Activated CD4-positive, alpha-beta T cell treated with anti-CD3 and anti-CD28 coated beads, Interleukin-2, amount 50 U/mL, for 24 hours (primary cell): ENCODE measurements at regions not wholly inside any gene's neighbourhood (a gene's known extent, or its start where the extent isn't known, plus 50 kb on each side); places are given as distances from the start of the nearest gene placed in this dataset.

Experiments used
- DNase-seq, 2 donors: peaks; one replicate each; pipeline ENCODE4 v3.0.0-alpha.2; 2020; ENCODE audit warnings: low read depth in 1 of 2, low spot score in 1 of 2

DNA sequence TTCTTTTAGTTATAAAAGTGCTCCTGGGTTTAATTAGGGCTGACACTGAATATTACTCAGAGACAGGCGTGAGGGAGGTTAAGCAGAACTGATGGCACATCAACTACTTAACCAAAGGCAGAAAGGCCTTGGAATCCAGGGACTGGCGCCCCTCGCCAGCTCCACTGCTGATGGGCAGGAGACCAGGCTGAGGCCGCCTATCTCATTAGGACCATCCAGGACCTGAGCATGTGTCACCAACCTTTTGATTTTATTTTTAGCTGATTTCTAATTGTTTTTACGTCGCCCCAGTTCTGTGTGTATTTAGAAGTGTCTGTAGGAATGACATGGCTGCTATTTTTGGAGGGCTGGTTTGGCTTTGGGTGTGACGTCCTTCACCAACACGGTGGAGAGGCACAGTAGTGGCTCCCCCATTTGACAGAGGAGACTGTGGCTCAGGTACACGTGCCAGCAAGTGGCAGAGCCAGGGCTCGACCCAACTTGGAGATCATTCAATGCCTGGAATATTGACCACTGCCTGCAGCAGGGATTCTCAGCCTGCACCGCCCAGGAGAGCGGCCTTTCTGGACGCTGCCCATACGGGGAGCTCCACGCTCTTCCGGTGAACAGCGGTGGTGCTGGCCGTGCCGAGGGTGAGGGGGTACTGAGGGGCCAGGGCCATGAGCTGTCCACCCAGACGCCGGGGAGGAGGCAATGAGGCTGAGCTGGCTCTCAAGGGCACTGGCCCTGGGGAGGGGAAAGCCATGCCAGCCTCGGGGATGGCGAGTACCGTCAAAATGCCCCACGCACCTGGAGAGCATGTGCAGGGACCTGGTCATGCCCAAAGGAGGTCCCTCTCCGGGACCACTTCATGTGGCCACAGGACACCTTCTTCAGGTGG, 205.7 kb downstream of the ASB1 start:
- no peak for DNase-seq

DNA sequence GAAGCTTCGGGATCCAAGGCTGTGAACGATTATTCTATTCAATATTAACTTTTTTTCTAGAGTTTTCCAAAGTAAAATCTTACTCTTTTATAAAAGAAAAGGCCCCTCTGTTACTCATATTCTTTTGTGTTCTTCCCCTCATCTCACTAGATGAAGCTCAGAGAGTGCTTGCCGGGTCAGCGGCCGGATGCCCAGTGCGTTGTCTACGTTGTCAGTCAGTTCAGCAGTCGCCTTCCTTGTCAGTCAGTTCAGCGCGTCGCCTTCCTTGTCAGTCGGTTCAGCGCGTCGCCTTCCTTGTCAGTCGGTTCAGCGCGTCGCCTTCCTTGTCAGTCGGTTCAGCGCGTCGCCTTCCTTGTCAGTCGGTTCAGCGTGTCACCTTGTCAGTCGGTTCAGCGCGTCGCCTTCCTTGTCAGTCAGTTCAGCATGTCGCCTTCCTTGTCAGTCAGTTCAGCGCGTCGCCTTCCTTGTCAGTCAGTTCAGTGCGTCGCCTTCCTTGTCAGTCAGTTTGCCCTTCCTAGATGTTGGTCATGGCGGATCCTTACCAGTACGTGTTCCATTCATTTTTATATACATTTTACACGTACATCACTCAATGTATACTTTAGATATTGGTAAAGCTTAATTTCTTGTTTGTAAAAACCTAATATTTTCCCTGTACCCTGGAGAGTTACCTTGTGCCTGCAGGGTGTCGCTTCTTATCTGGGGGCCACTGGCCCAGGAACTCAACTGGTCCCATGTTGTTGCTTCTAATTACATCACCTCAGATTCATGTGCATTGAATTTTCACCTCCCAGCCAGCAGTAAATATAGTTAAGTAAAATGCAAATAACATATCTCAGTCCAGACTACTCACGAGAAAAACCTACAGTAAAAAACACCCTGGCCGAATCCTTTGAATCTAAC, 206.9 kb downstream of the ASB1 start:
- DNase-seq = no peak

DNA sequence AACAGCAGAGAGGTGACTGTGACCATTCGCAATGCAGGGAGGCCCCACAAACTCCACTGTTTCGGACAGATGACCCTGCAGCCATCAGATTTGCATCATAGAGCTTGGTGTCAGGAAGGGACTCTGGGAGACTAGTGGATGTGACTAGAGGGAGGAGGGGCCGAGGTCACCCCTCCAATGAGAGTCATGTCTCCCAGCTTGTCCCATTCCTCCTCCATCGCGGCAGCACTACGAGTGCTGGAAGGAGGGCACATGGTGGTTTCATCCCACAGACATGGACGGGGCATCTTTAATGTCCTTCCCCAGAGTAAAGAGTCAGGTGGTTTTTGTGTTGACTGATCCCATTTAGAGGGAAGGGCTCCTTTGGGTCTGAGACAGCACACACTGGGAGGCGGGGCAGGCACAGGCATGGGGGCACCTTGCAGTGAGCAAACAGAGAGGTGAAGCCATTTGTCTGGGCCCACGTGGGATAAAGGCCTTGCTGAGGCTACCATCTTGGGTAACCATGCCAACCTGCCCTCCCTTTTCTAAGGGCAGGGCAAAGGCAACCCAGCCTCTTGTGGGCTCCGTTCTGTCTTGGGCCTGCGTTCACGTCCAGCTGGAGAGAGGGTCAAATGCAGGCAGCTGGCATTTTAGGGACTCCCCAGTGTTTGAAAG, 208.1 kb downstream of the ASB1 start:
- DNase-seq = no peak

DNA sequence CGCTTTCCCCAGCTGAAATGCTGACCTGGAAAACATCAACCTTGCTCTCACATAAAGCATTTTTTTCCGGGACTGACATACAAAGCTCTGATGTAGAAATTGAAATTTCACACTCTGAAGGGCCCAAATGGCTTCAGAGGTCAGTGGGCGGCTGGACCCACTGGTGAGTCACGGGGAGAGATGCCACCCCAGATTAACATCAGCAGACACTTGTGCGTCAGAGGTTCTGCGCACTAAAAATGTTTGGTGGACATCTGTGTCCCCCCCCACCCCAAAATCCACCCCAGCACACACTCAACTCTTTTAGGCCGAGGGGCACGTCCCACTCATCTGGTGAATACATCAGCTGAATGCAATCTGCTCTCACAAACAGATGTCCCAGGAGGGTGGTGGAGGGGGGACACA, 208.9 kb downstream of the ASB1 start:
- no peak for DNase-seq

DNA sequence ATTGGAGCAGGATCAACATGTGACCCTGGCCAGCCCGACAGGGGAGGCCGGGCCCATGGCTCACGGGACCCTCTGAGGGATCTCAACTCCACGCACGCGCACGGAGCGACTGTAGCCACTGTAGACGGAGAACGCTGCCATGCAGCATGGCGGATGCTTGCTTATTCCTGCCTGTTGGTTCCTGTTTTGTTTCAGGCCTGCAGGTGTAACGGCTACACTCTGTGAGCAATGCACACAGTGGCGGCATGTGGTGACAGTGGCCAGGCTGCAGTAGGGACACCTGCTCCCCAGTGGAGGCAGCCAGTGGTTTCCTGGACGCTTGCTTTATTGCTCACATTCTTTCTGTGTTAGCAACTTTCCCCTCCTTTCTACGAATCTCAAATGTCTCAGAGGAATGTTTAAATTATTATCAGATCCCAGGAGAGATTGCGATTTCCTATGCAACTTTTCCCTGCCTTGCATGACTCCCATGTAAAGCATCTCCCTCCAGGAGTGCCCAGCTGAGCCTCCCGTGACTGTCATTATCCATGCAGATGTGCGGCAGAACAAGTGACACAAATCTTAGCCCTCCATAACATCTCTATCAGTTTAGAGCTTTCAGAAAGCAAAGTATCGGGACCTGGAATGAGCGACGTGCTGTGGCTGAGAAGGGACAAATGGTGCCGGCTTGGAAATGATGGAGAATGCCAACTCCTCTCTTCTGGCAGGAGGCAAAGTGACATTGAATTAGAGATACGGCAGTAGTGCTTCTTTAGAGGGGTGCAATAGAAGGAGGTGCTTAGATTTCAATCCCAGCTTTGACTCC, 209.7 kb downstream of the ASB1 start:
- no peak for DNase-seq

DNA sequence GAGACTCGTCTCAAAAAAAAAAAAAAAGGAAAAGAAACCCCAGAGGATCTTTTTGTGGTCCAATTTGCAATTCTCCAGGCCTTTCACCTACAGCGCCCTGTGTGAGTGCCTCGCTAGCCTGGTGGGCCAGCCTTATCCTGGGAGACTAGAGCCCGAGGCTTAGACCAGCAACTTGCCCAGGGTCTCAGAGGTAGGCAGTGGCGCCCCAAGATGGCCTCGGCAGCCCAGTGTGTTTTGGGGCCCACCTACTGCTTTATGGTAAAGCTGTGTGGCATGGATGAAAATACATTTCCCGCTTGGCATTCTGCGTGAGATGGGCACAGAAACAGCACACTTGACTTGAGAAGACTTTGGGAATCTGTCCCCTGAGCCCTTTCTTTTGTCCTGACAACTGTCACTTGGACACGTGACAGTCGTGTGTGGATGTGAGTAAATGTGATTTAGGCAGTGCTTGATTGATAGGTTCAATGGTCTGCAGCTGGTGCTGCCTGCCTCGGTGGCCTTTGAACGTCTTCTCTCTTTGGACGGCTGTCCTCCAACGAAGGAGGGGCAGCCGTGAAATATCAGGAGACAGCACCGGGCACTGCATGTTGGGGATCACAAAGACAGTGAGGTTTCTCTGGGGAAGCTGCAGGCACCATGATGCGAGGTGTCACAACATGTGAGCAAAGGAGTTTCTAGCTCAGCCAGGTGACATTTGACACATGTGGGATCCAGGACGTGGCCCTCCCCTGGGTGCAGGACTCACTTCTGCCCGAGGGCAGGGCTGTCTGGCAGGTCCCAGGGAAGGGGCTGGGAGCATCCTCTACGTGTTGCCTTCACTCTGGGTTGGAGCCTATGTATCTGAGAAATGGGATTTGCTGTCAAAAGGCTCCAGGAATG, 209.5 kb upstream of the TWIST2 start:
- no peak for DNase-seq

DNA sequence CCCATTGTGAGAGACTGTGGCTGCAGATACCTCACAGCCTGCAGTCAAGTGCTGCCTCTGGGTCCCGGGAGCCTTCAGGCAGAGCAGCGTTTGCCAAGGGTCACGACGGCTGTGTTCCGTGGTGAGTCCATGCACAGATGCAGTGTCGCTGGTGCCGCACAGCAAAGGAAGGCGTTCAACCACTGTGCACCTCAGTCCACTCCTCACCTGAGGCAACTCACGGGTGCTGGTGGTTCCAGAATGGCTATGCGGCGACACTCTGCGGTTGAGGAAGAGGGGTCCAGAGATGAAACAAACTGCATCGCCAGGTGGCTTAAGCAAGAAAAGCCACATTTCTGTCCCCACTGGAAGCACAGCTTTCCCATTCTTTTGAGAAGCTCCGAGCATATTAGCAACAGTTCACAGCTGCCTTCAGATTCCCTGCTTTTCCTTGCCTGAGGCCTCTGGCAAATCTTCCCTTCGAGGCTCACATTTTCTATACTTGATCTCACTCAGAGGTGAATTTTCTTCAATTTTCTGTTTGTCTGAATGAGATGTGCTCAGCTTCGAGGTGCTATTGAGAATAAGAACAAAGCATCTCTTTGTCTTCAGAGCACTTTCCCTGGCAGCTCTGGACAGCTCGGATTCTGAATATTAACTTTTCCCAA, 208.8 kb upstream of the TWIST2 start:
- no peak for DNase-seq

DNA sequence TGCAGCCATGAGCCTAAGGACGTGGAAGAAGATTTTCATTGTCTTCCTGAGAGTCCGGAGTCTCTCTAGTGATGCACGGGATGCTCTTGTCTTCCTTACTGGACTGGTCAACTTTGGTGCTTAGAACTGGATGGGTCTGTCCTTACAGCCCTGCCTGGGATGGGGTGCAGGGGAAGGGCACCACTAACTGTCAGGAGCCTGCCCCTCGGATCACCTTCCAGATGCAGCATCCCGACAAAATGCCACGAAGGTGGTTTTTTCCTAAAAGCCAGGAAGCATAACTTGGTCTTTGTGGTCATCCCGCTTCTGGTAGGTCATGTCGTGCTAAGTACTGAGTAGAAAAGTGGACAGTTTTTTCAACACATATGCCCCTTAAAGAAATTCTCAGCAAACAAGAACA, 207.4 kb upstream of the TWIST2 start:
- DNase-seq = no peak

DNA sequence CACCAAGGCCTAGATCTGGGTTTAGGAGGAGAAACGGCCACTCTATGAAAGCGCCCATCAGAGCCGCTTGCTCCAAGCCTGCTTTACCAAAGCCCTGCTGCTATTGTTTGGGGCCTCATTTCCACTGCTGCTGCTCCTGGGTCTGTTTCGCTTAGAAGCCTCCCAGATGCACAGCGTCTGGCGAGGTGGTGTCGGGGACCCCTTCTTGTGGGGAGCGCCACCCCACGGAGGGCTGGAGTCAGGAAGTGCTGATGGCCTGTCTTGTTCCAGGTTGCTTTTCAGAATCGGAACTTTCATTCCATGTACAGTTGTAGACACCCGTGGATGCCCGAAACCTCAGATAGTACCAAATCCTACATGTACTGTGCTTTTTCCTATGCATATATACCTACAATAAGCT, 204.9 kb upstream of the TWIST2 start:
- DNase-seq = no peak

DNA sequence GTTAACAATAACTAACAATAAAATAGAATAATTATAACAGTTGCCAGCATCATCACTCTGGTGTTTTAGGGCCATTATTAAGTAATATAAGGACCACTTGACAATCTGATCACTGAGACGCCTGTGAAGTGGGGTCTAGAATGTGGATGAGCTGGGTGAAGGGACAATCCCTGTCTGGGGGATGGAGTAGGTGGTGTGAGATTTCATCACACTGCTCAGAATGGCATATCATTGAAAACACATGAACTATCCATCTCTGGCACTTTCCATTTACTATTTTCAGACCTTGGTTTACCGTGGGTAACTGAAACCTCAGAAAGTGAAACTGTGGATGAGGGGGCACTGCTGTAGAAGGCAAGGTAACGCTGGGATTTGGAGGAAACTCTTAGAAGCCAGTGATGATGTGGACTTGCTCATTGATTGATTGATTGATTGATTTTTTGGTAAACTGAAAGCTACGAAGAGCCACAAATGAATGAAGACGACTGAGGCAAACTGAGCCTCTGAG, 204.4 kb upstream of the TWIST2 start:
- DNase-seq = no peak

DNA sequence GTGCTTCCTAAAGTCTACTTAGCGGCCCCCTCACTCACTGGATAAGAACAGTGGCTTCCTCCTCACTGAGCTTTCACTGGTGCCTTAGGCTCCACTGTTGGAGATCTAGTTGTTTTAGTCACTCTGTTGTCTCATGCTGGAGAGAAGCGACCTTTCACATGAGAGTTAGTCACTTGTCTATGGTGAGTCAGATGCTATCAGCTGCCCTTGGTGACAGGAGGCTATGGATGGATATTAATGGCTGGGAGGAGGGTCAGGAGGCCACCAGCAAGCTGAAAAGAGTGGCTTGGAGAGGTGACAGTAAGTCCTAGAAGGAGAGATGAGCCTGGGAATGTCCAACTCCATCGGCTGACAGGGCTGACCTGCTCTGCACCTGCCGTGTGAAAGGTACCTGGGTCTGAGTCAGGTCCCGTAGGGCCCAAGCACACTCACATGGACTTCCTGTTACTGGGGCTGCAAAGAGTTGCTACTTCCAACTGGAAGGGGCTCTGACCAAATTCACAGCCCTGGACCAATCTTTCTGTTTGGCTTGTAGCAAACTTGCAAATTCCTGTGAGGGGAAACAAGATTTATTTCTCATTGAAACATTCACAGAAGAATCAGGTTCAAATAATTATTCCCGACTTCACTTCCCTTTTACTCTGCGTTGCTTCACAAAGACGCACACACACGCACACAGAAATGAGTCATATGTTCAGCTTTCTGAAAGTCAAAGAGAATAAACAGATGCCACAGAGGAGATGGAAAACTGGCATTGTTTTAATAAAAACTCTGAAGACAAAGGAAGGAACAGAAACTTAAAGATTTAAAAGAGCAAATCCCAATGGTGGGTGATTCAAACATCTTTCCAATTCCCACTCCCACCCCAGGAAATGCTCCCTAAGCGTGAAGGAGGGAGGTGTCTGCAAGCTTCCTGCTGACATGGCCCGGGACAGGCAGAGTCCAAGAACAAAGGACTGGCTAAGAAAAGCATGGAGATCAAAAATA, 203.5 kb upstream of the TWIST2 start:
- no peak for DNase-seq

DNA sequence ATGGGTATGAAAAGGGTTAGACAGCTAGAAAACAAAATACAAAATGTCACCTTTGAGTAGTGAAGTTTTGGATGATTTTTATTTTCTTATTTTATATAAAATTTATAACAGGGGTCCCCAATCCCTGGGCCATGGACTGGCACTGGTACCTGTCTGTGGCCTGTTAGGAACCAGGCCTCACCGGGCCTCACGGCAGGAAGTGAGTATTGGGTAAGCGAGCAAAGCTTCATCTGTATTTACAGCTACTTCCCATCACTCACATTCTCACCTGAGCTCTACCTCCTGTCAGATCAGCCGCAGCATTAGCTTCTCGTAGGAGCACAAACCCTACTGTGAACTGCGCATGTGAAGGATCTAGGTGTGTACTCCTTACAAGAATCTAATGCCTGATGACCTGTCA, 202.8 kb upstream of the TWIST2 start:
- no peak for DNase-seq

DNA sequence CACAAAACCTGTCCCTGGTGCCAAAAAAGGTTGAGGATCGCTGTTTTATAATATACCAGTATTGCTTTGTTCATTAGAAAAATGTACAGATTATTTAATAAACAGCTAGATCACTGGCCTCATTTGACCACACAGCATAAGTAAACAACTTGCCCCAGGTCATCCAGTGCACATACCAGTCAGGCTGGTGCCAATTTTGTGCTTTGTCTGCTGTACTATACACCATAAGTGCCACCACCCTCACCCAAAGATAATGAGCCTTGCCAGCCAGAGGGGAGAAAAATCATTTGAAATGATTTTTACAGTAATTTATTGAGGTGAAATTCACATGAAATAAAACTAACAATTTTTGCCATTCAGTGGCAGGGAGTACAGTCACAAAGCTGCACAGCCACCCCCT, 202.2 kb upstream of the TWIST2 start:
- DNase-seq = no peak

DNA sequence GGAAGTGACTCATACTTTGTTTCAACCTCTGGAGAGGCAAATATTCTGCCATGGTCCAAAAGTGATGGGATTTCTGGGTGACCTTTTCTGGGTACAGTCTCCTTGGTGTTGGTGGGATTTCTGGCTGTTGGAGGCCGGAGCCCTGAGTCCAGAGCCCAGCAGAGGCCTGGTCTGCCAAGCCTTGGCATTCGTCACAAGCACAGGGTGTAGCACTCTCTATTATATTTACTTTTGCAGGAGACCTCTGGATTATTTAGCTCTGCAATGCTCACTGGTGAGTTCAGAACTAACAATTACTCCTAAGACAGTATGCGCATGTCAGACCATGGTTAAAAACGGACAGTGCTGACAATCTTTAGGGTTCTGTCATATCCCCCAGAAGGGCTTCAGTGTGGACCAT, 201.6 kb upstream of the TWIST2 start:
- no peak for DNase-seq

DNA sequence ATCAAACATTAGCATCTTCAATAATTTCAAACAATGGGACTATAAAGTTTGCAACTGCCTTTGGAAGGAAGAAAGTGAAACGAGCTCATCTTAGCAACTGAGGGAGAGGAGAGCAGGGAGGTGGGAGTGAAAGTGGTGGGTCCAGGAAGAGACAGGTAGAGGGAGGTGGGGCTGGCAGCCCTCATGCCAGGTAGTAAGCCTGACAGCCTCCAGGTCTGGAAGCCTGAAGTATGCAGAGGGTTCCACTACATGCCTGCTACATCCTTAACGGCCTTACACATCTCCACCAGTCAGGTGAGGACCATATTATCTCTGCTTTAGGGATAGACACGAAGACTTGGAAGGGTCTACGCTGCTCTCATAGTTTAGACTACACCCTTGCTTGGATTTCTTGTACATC, 201.1 kb upstream of the TWIST2 start:
- no peak for DNase-seq

DNA sequence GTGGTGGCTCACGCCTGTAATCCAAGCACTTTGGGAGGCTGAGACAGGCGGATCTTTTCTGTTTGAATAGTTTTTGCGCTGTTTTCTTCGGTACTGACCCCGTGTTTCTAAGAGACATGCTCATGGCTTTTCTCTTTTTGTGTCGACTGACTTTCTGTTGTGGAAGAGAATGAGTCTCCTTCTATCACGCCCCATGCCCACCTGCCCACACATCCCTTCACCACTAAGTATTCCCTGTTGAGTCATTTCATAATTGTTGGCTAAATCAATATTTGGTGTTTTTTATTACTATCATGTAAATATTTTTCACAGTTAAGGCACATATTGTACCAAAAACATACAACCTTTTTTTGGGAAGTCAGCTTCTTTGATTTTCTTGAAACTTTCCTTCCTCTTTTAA, 198.8 kb upstream of the TWIST2 start:
- DNase-seq = no peak

DNA sequence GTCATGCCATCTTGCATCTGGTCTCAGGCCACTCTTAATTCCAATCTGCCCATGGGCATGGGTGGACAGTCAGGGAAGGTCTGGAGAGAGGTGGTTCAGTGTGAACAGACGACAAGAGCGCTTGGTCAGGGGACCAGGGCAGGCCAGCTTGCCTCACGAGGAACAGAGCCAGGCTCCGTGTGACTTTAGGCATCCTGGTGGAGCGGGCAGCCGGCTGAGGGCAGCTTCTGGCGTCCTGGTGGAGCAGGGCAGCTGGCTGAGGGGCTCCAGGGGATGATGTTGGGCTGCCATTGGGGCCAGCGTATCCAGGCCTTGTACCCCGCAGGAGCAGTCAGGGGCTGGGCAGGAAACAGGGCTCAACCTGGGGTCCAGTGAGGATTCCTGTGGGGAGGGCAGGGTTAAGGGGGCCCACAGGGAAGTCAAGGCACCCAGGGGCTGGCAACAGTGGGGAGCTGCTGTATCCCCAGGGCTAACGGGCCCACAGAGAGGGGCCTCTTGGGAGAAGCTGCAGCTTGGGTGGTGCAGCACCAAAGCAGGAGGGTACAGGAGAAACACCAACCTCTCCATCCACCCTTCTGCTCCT, 197.9 kb upstream of the TWIST2 start:
- DNase-seq = no peak

DNA sequence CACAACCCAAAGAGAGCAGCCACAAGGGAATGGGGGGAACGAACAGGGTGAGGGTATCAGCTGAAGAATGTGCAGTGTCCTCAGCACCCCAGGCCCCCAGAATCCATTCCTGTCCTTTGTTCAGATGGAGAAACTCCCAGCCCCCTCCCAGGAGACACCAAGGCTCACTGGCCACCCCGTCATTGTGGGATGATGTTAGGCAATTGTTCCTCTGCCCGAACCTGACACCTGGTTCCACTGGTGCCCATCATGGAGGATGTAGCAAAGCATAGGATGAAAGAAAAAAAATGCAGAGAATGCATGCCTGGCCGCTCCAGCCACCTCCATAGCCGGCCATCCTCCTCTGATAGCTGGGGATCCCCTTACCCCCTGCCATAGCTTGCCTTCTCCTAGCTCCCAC, 197.3 kb upstream of the TWIST2 start:
- DNase-seq = no peak
